ENCODE measurements at regions not wholly inside any gene's neighbourhood (a gene's known extent, or its start where the extent isn't known, plus 50 kb on each side); places are given as distances from the start of the nearest gene placed in this dataset.

DNA sequence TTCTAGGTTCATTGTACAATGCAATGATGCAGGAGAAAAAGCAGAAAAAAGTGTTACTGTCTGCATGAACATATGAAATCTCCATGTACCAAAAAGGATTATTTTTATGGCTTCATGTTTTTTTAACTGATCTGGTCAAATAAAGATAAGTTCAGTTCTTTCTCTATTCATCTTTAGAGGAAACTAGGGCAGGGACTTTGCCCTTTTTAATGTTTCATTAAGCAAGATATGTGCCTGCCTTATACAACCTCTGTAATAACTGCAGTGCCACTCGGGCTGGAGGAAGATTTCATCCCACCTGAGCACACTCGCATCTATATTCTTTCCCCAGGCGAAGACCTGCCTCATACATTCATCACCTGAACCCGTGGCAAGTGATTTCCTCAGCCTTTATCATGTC lies 157.9 kb upstream of the DDX18 start:
- H3K27ac ChIP-seq (ENCODE audit: low read depth, low read length): no peak overlapping the region
- no peak overlapping the region for H3K9ac ChIP-seq (replicated peaks in 1 of 4; ENCODE audit: extremely low read depth in 1 of 4, low read depth in 3 of 4, low read length in 3 of 4)
- H3K4me1 ChIP-seq (replicated peaks in 1 of 4; ENCODE audit: control insufficient read depth in 3 of 4, insufficient read depth in 4 of 4, low read length in 3 of 4): no peaks in the 10 kb centered on the region; a peak in 2 of 7 replicates
- no peak overlapping the region for H2AK5ac ChIP-seq (ENCODE audit: low read depth, low read length)
- H3K23ac ChIP-seq (ENCODE audit: insufficient read length): no peak overlapping the region
- H3K14ac ChIP-seq (ENCODE audit: insufficient read length): no peak overlapping the region
- H4K8ac ChIP-seq (ENCODE audit: extremely low read depth, insufficient read depth, low read length): no peak overlapping the region
- 66% methylated on average over 4 of the region's 4 CpGs; no CpG with 5 or more reads in 1 of the 2 experiments for WGBS, 2 experiments (ENCODE audit: extremely low coverage in 1 of 2, insufficient coverage in 1 of 2, insufficient read length in 1 of 2, insufficient replicate concordance in 2 of 2, low coverage in 1 of 2, low lambda C conversion rate in 2 of 2, missing lambda C conversion rate in 1 of 2)
- H2BK120ac ChIP-seq (replicated peaks; ENCODE audit: low read depth, low read length): no peak overlapping the region
- H4K91ac ChIP-seq (replicated peaks; ENCODE audit: insufficient read length, low read length): no peak overlapping the region
- H3K9me3 ChIP-seq (ENCODE audit: insufficient read depth in 2 of 2, low read depth in 1 of 2, low read length in 1 of 2): no peaks in the 10 kb centered on the region
- H2BK20ac ChIP-seq (ENCODE audit: low read length): no peak overlapping the region
- DNase-seq (ENCODE audit: low read depth in 1 of 2, low spot score in 2 of 2) (no peak), FAIRE-seq (no peak)
- no peak overlapping the region for H2BK5ac ChIP-seq (ENCODE audit: low read depth, low read length)
- no peak overlapping the region for H3K56ac ChIP-seq (replicated peaks; ENCODE audit: insufficient read length, low read depth, low read length)
- TF ChIP-seq HDAC6 (IDR thresholded peaks at IDR 0.05; ENCODE audit: low read depth, low read length) (no peak), TBP (IDR thresholded peaks at IDR 0.05; ENCODE audit: low read depth, low read length) (no peak)
- H3K18ac ChIP-seq (ENCODE audit: extremely low read depth, low read length): no peak overlapping the region
- H3K4me3 ChIP-seq (ENCODE audit: extremely low read depth in 1 of 4, insufficient read depth in 2 of 4, low read depth in 3 of 4, low read length in 4 of 4): no peak overlapping the region
- no peaks in the 10 kb centered on the region for H4K20me1 ChIP-seq (replicated peaks in 1 of 2; ENCODE audit: control insufficient read depth in 1 of 2, insufficient read depth in 2 of 2, low read length in 2 of 2)
- H3K4me2 ChIP-seq (ENCODE audit: insufficient read depth in 1 of 2, low read depth in 2 of 2, low read length in 2 of 2): no peak overlapping the region
- H3K4ac ChIP-seq (replicated peaks; ENCODE audit: insufficient read length, low read depth, low read length): no peak overlapping the region
- POLR2A ChIA-PET (ENCODE audit: partially characterized antibody): no interaction called here
- H4K5ac ChIP-seq (ENCODE audit: insufficient read length, low read depth, low read length): no peak overlapping the region
- H2AFZ ChIP-seq (ENCODE audit: low read length): no peak overlapping the region
- CTCF ChIA-PET (ENCODE audit: partially characterized antibody): no interaction called here
- no peak overlapping the region for H2BK15ac ChIP-seq (ENCODE audit: low read length)
- H3K23me2 ChIP-seq (ENCODE audit: low read depth, low read length): no peaks in the 10 kb centered on the region
- H3K79me1 ChIP-seq (ENCODE audit: low read depth, low read length): no peaks in the 10 kb centered on the region
- no peak overlapping the region for H2BK12ac ChIP-seq (ENCODE audit: low read depth, low read length)
- no peaks in the 10 kb centered on the region for H3K79me2 ChIP-seq (ENCODE audit: control insufficient read depth in 1 of 2, insufficient read depth in 2 of 2, low read length in 2 of 2)
- H3K27me3 ChIP-seq (replicated peaks in 1 of 4; ENCODE audit: control insufficient read depth in 3 of 4, extremely low read depth in 1 of 4, insufficient read depth in 3 of 4, low read length in 3 of 4): no peaks in the 10 kb centered on the region
- H3K36me3 ChIP-seq (ENCODE audit: control insufficient read depth in 2 of 4, insufficient read depth in 4 of 4, low read length in 3 of 4): no peaks in the 10 kb centered on the region
